Esophagus squamous epithelium (tissue), 4 donors: ENCODE measurements at regions not wholly inside any gene's neighbourhood (a gene's known extent, or its start where the extent isn't known, plus 50 kb on each side); places are given as distances from the start of the nearest gene placed in this dataset.

ENCODE experiments used
- CTCF ChIP-seq, 6 experiments: fragments of 450-650 bp in 4 of 6; fragments of 200-600 bp in 2 of 6; sonication (generic) in 2 of 6; IDR thresholded peaks; one replicate each; pipeline ENCODE4 v1.5.1; 2016 to 2019; ENCODE audit warnings: antibody characterized with exemption in 6 of 6, mild to moderate bottlenecking in 4 of 6, moderate library complexity in 4 of 6
- POLR2A ChIP-seq, 4 donors: fragments of 450-650 bp; IDR thresholded peaks; one replicate each; pipeline ENCODE4 v1.6.1; 2017; ENCODE audit warnings: antibody characterized with exemption in 4 of 4, mild to moderate bottlenecking in 4 of 4, moderate library complexity in 3 of 4

GRCh38 chr3:87507753-87508152 is 231.4 kb upstream of the POU1F1 start:
- TF ChIP-seq CTCF (IDR thresholded peaks at IDR 0.05) = no peak
- no peak for TF ChIP-seq POLR2A (IDR thresholded peaks at IDR 0.05)
